Mucosa of stomach (tissue), 1 donor: ENCODE measurements at regions not wholly inside any gene's neighbourhood (a gene's known extent, or its start where the extent isn't known, plus 50 kb on each side); places are given as distances from the start of the nearest gene placed in this dataset.

Experiments
- H3K27me3 ChIP-seq: one replicate; pipeline ENCODE4 v1.7.0; 2013; ENCODE audit warnings: mild to moderate bottlenecking, low read length; ENCODE audit not compliant: control insufficient read depth, insufficient read depth
- H3K36me3 ChIP-seq: one replicate; pipeline ENCODE4 v1.7.0; 2013; ENCODE audit warnings: low read length; ENCODE audit not compliant: control insufficient read depth, insufficient read depth
- H3K4me1 ChIP-seq: one replicate; pipeline ENCODE4 v1.7.0; 2013; ENCODE audit warnings: mild to moderate bottlenecking, low read length; ENCODE audit not compliant: control insufficient read depth, insufficient read depth
- H3K4me3 ChIP-seq: one replicate; pipeline ENCODE4 v1.7.0; 2013; ENCODE audit warnings: low read length
- H3K9ac ChIP-seq: one replicate; pipeline ENCODE4 v1.7.0; 2013; ENCODE audit warnings: mild to moderate bottlenecking, low read length, moderate library complexity
- H3K9me3 ChIP-seq: one replicate; pipeline ENCODE4 v1.7.0; 2013; ENCODE audit warnings: mild to moderate bottlenecking, low read length, moderate library complexity; ENCODE audit not compliant: control insufficient read depth
- donor health status: Pancreatic carcinoma.

DNA sequence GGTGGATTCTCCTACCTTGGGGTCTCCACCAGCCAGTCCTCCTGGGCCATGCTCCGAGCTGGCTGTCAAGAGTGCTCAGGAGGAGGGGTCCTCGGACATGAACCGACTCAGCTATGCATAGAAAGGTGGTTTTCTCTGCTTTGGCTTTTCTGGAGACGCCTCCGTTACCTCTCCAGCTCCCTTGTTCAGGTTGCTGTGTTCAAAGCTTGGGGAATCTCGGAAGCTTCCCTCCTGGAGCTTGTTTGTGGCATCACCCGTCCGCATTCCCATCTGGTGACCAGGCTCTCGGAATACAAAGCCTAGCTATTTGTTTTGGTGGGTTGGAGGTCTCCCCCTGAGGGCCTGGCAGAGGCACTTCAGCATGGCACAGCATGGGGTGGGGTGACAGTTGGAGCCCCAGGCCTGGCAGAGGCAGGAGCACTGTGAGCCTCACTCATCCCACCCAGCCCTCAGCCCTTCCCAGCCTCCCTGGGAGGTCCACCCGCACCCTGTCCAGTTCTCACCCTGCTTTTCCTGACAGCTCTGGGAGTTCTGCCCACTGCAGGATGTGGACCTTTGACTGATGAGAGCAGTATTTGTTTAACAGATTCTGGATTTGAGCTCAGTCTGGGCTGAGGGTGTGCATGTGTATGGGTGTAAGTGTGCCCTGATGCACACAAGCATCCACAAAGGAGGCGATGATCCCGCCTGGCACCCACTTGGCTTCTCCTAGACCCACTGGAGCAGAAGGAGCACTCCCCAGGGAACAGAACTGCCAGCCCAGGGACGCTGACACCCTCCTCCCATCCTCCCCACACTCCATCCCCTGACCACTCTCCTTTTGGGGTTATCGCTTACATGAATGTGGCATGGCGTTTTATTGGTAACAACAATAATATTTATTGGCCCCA is 107.3 kb upstream of the HS6ST1 start:
- no peaks in the 10 kb centered on the region for H3K27me3 ChIP-seq
- H3K9me3 ChIP-seq, result no peaks in the 10 kb centered on the region
- H3K9ac ChIP-seq, result no peak overlapping the region
- no peak overlapping the region for H3K4me3 ChIP-seq
- H3K36me3 ChIP-seq, result no peaks in the 10 kb centered on the region
- H3K4me1 ChIP-seq, result no peaks in the 10 kb centered on the region

DNA sequence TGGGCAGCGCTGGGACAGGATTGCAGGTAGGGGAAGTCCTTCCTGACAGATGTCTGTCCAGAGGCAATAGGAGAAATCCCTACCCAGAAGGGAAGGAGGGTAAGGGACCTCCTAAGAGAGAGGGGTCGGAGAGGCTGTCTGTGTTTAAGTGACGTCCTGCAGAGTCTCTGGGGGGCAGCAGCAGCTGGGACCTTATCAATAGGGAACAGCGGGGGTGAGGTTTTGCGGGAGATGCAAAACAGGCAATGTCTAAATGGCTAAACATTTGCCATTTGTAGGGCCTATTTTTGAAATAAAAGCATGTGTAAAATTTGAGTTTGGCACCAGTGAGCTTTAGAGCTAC is 108.7 kb upstream of the HS6ST1 start:
- Histone ChIP-seq H3K9me3 (no peaks in the 10 kb centered on the region), H3K4me1 (no peaks in the 10 kb centered on the region), H3K4me3 (no peak overlapping the region), H3K36me3 (no peaks in the 10 kb centered on the region), H3K9ac (no peak overlapping the region), H3K27me3 (no peaks in the 10 kb centered on the region)

DNA sequence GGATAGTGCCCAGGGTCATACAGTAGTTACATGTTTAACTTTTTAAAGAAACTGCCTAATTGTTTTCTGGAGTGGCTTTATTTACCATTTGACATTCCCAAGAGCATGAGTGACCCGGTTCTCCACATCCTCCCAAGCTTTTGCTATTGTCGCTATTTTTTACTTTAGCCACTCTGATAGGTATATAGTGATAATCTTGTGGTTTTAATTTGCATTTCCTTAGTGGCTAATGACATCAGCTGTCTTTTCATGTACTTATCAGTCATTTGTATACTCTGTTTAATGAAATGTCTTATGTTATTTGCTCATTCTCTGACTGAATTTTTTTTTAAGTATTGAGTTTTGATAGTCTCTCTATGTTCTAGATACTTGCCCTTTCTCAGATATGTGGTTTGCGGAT is 109.7 kb upstream of the HS6ST1 start:
- no peaks in the 10 kb centered on the region for H3K9me3 ChIP-seq
- H3K9ac ChIP-seq, result no peak overlapping the region
- H3K4me1 ChIP-seq, result no peaks in the 10 kb centered on the region
- no peak overlapping the region for H3K4me3 ChIP-seq
- no peaks in the 10 kb centered on the region for H3K27me3 ChIP-seq
- no peaks in the 10 kb centered on the region for H3K36me3 ChIP-seq

DNA sequence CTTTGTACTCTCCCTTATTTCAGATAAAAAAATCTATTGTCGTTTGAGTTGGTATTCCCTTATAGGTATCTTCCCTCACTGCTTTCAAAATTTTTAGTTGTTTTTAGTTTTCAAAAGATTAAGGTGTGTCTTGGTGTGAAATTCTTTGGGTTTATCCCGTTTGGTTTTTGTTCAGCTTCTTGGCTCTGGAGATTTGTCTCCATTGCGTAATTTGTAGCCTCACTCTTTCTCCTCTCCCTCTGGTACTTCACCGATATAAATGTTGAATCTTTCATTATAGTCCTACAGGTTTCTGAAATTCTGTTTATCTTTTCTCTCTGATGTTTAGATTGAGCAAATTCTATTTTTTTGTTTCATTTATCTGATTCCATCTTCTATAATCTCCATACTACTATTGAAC is 113.8 kb upstream of the HS6ST1 start:
- H3K4me3 ChIP-seq, result no peak overlapping the region
- no peaks in the 10 kb centered on the region for H3K9me3 ChIP-seq
- no peaks in the 10 kb centered on the region for H3K4me1 ChIP-seq
- H3K27me3 ChIP-seq, result no peaks in the 10 kb centered on the region
- no peaks in the 10 kb centered on the region for H3K36me3 ChIP-seq
- H3K9ac ChIP-seq, result no peak overlapping the region

DNA sequence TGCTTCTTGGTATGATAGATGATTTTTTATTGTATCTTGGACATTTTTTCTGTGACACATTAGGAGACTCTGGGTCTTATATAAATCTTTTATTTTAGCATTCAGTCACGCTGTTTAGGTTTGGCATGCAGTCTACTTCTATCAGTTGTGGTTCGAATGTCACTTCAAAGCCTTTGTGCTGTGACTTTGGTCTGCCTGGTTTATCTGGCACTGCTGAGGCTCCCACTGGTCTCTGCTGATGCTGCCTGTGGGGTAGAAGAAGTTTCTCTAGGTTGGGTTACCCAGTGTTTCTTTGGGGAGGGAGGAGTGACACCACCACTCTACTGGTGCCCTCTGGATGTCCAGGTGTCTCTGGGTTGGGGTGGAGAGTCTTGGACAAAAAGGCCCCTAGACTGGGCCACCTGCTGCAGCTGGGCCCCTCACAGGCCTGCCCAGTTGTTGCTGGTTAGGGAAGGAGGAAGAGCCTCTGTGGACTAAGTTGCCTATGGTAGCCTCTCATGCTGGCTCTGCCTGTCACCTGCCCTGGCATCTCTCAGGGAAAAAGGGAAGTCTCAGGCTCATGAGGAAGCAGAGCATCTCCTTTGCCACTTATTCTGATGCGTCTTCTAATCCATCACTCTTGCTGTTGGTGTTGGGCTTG is 115.4 kb upstream of the HS6ST1 start:
- Histone ChIP-seq H3K9ac (no peak overlapping the region), H3K27me3 (no peaks in the 10 kb centered on the region), H3K4me1 (no peaks in the 10 kb centered on the region), H3K36me3 (no peaks in the 10 kb centered on the region), H3K4me3 (no peak overlapping the region), H3K9me3 (no peaks in the 10 kb centered on the region)

DNA sequence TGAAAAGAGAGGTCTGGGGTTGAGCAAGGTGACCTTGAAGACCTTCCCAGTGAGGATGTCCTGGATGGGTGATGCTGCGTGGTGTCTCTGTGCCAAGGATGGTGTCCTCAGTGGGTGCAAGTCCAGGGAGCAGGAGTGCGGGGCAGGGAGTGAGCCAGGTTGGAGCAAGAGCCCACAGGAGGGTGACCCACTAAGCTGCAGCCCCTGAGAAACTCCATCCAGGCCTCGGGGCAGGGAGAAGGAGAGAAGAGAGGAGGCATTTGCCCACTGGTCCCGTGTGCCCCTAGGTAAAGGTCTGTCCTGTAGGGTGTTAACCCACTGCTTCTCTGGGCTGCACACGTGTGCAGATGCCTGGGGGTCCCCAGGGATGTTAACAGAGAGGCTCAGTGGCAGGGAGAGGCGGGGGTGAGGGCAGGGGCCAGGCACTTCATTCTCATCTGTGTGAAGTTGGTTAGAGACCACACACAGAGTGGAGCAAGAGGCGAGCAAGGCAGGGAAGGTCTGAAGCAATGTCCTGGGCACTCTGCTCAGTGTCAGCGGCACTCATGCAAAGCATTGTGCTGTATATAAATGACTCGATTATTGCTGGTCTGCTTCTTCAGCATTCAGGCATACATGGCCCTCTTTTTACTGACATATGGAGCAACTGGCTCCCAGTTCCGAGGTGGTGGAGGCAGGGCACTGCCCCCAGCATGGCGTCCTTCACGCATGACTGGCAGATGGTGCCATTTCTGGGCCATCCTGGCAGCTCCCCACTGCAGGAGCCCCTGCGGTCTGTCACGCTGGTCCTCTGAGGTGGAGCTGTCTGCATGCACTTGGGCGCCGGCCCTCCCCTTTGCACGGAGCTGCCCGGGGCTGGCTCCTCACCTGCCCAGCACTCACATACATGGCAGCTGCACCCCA is 117.2 kb upstream of the HS6ST1 start:
- no peak overlapping the region for H3K4me3 ChIP-seq
- H3K9ac ChIP-seq, result no peak overlapping the region
- no peaks in the 10 kb centered on the region for H3K4me1 ChIP-seq
- no peaks in the 10 kb centered on the region for H3K27me3 ChIP-seq
- H3K9me3 ChIP-seq, result no peaks in the 10 kb centered on the region
- H3K36me3 ChIP-seq, result no peaks in the 10 kb centered on the region

DNA sequence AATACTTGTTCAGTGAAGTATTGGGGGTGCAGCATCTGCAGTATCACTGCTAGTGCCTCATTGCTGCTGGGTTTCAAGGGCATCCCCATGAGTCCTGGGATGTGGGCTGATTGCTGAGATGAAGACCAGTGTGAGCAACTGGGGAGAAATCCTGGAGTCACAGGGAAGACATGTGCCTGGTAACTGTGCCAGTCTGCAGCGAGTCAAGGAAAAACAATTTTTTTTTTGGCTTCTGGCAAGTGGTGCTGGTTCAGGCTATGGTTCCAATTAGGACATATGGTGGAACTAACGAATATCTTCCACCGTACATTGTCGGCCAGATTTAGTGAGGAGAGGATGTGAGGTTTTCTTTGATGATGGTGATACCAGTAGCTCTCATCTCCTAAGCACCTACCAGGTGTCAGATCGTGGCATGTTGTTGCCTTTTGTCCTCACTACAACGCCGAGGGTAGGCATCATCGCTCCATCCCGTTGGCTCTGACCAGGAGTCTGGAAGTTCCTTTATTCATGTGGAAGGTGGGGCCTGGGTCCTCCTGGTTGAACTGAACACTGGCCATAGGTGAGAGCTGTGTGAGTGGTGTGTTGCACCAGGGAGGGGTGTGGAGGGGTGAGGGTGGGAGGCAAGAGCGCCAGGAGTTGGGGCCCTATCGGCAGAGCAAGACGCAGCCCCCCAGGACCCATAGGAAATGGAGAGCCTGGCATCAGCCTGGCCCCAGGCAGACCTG is 118.0 kb upstream of the HS6ST1 start:
- no peaks in the 10 kb centered on the region for H3K9me3 ChIP-seq
- no peak overlapping the region for H3K4me3 ChIP-seq
- H3K4me1 ChIP-seq, result peaks cover 2% of the 10 kb centered on the region
- H3K9ac ChIP-seq, result no peak overlapping the region
- H3K27me3 ChIP-seq, result no peaks in the 10 kb centered on the region
- H3K36me3 ChIP-seq, result no peaks in the 10 kb centered on the region

DNA sequence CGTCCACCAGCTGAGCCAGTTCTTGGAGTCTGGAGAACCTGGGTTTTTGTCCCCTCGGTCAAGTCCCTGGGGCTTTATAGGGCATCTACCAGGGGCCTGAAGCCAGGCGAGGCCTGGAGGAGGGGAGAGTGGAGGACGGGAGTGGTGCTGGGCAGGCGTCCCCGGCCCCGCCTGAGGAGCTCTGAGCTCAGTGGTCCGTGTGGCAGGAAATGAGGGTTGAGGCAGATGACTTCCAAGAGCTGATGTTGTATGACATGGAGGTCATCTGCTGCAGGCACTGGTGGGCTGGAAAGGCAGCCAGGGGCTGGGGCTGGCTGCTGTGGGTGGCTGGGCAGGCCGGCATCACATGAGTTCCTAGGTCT is 118.5 kb upstream of the HS6ST1 start:
- Histone ChIP-seq H3K4me1 (peaks cover 8% of the 10 kb centered on the region), H3K4me3 (no peak overlapping the region), H3K36me3 (no peaks in the 10 kb centered on the region)

DNA sequence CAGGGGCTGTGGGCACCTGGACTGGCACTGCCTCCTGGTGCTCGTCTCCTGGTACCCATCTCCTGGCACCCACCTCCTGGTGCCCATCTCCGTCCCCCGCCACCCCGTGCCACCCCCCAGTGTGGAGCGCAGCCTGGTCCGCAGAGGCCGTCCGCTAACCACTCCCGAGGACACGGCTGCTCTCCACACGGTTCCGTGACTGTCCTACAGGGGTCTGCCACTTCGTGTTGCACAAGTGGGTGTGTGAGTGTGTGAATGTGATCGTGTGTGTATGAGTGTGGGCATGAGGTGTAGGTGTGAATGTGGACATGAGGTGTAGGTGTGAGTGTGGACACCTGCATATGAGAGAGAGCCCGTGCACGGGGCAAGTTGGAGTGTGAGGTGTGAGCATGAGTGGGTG is 119.4 kb upstream of the HS6ST1 start:
- Histone ChIP-seq H3K9ac (no peak overlapping the region), H3K4me1 (peaks cover 17% of the 10 kb centered on the region), H3K4me3 (no peak overlapping the region), H3K27me3 (no peaks in the 10 kb centered on the region), H3K36me3 (no peaks in the 10 kb centered on the region), H3K9me3 (no peaks in the 10 kb centered on the region)

More for the DNA sequence above, 118.5 kb upstream of the HS6ST1 start:
- Histone ChIP-seq H3K27me3 (no peaks in the 10 kb centered on the region), H3K9me3 (no peaks in the 10 kb centered on the region), H3K9ac (no peak overlapping the region)

DNA sequence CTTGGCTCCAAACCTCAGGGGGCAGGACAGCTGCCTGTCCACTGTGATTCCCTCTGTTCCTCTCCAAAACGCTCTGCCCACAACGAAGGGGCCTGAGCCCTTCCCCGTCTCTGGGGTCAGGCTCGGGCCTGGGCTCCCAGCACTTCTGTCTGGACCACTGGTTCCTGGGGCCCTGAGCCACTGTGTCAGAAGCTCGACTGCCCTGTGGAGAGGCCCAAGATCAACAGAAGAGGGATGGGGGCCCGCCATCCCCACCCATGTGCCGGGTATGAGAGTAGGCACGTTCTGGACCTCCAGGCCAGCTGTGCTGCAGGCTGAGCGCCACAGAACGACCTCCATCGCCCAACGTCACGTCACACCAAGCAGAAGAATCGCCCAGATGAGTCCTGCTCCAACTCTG is 119.9 kb upstream of the HS6ST1 start:
- no peak overlapping the region for H3K9ac ChIP-seq

DNA sequence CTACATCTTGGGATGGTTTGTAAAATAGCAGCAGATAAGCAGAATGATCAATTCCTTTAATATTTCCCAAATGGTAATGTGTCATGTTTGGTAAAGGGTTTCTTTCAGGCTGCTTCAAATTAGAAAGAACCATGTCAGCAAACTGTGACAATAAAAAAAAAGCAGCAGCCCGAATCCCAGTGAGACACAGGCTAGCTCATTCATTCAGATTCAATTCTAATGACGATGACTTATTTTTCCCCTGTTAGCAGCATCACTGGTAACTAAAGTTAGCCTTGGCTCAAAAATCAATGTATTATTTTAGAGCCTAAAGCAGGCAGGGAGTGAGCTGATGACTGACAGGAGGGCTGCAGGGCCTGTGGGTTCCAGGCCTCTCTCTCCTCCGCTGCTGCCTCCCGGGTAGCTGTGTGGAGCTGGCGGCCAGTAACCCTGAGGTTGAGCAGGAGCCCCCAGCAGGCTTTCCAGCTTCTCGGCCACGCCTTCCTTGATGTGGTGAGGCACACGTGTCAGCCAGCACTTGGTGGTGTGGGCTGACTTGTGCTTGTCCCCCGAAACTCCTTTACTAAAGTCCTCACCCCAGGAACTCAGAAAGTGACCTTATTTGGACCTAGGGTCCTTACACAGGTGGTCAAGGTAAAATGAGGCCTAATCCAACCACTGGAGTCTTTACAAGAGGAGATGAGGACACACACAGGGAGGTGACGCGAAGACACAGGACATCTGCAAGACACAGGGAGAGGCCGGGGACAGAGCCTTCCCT is 120.5 kb upstream of the HS6ST1 start:
- no peaks in the 10 kb centered on the region for H3K9me3 ChIP-seq
- H3K36me3 ChIP-seq, result no peaks in the 10 kb centered on the region
- H3K4me1 ChIP-seq, result peaks cover 18% of the 10 kb centered on the region
- H3K27me3 ChIP-seq, result no peaks in the 10 kb centered on the region
- H3K4me3 ChIP-seq, result no peak overlapping the region
- H3K9ac ChIP-seq, result no peak overlapping the region

More for the DNA sequence above, 119.9 kb upstream of the HS6ST1 start:
- Histone ChIP-seq H3K4me1 (peaks cover 18% of the 10 kb centered on the region), H3K9me3 (no peaks in the 10 kb centered on the region), H3K36me3 (no peaks in the 10 kb centered on the region), H3K4me3 (no peak overlapping the region), H3K27me3 (no peaks in the 10 kb centered on the region)
